Ishikawa (cell line): ENCODE measurements at regions not wholly inside any gene's neighbourhood (a gene's known extent, or its start where the extent isn't known, plus 50 kb on each side); places are given as distances from the start of the nearest gene placed in this dataset.
A peak's percentile ranks its signal among the peaks of the same experiment; 100 is the strongest.

ENCODE experiments used
- CEBPB ChIP-seq: IDR thresholded peaks from 2 replicates; pipeline ENCODE4 v1.6.1; 2012
- CREB1 ChIP-seq: IDR thresholded peaks from 2 replicates; pipeline ENCODE4 v1.6.1; 2012; ENCODE audit warnings: low read depth
- EGR1 ChIP-seq: IDR thresholded peaks from 2 replicates; pipeline ENCODE4 v1.6.1; 2012
- EP300 ChIP-seq: IDR thresholded peaks from 2 replicates; pipeline ENCODE4 v1.6.1; 2012; ENCODE audit warnings: borderline replicate concordance
- FOXM1 ChIP-seq: IDR thresholded peaks from 2 replicates; pipeline ENCODE4 v1.6.1; 2012; ENCODE audit warnings: low read depth, borderline replicate concordance
- MAX ChIP-seq: IDR thresholded peaks from 2 replicates; pipeline ENCODE4 v1.6.1; 2012
- NFIC ChIP-seq: IDR thresholded peaks from 2 replicates; pipeline ENCODE4 v1.6.1; 2012
- RAD21 ChIP-seq: IDR thresholded peaks from 2 replicates; pipeline ENCODE4 v1.6.1; 2012; ENCODE audit warnings: low read depth
- REST ChIP-seq: IDR thresholded peaks from 2 replicates; pipeline ENCODE4 v1.6.1; 2012; ENCODE audit warnings: low read depth, mild to moderate bottlenecking
- TAF1 ChIP-seq: IDR thresholded peaks from 2 replicates; pipeline ENCODE4 v1.6.1; 2012; ENCODE audit warnings: low read depth, mild to moderate bottlenecking
- TCF12 ChIP-seq: IDR thresholded peaks from 2 replicates; pipeline ENCODE4 v1.6.1; 2012; ENCODE audit warnings: low read depth
- TEAD4 ChIP-seq: IDR thresholded peaks from 2 replicates; pipeline ENCODE4 v1.6.1; 2012
- USF1 ChIP-seq: IDR thresholded peaks from 2 replicates; pipeline ENCODE4 v1.6.1; 2012
- YY1 ChIP-seq: IDR thresholded peaks from 2 replicates; pipeline ENCODE4 v1.6.1; 2012; ENCODE audit warnings: low read depth
- ZBTB7A ChIP-seq: IDR thresholded peaks from 2 replicates; pipeline ENCODE4 v1.6.1; 2012; ENCODE audit warnings: low read depth

GRCh38 chr21:31531967-31532366 lies 127.5 kb upstream of the SOD1 start:
- TF ChIP-seq EP300 (no peak), TEAD4 (no peak), ZBTB7A (no peak), USF1 (no peak), CEBPB (no peak), YY1 (no peak), TAF1 (no peak), EGR1 (no peak), NFIC (no peak), MAX (no peak), CREB1 (no peak), TCF12 (no peak), RAD21 (no peak), FOXM1 (no peak), REST (no peak)

GRCh38 chr21:31530897-31531705 lies 128.4 kb upstream of the SOD1 start:
- TF ChIP-seq NFIC = peak; percentile 19; the same call in 1 of the 2 replicates
- no peak for TF ChIP-seq CEBPB
- TF ChIP-seq REST = no peak
- no peak for TF ChIP-seq MAX

GRCh38 chr21:31530364-31530763 lies 129.1 kb upstream of the SOD1 start:
- no peak for TF ChIP-seq YY1
- TF ChIP-seq TEAD4 = no peak
- TF ChIP-seq RAD21 = no peak
- TF ChIP-seq CREB1 = no peak
- no peak for TF ChIP-seq EGR1
- no peak for TF ChIP-seq TCF12
- TF ChIP-seq REST = no peak
- no peak for TF ChIP-seq USF1
- TF ChIP-seq MAX = no peak
- no peak for TF ChIP-seq TAF1
- TF ChIP-seq ZBTB7A = no peak
- no peak for TF ChIP-seq CEBPB
- no peak for TF ChIP-seq FOXM1

- no peak for TF ChIP-seq YY1
- TF ChIP-seq ZBTB7A = no peak
- TF ChIP-seq CEBPB = no peak
Measured at GRCh38 chr21:31529406-31529805, 130.1 kb upstream of the SOD1 start.

- TF ChIP-seq MAX = no peak
- TF ChIP-seq REST = no peak
- no peak for TF ChIP-seq EP300
- no peak for TF ChIP-seq EGR1
- TF ChIP-seq NFIC = no peak
- no peak for TF ChIP-seq USF1
- no peak for TF ChIP-seq TAF1
- no peak for TF ChIP-seq RAD21
- TF ChIP-seq FOXM1 = no peak
- TF ChIP-seq YY1 = no peak
- no peak for TF ChIP-seq TEAD4
- TF ChIP-seq CREB1 = no peak
- TF ChIP-seq ZBTB7A = no peak
- TF ChIP-seq TCF12 = no peak
Measured at GRCh38 chr21:31526040-31526439, 133.5 kb upstream of the SOD1 start.
